ENCODE measurements at regions not wholly inside any gene's neighbourhood (a gene's known extent, or its start where the extent isn't known, plus 50 kb on each side); places are given as distances from the start of the nearest gene placed in this dataset.
"Not testable (repeated sequence)": the region's sequence is repeated elsewhere in the genome, so short reads cannot be mapped to it uniquely, and the experiment has no call there.

DNA sequence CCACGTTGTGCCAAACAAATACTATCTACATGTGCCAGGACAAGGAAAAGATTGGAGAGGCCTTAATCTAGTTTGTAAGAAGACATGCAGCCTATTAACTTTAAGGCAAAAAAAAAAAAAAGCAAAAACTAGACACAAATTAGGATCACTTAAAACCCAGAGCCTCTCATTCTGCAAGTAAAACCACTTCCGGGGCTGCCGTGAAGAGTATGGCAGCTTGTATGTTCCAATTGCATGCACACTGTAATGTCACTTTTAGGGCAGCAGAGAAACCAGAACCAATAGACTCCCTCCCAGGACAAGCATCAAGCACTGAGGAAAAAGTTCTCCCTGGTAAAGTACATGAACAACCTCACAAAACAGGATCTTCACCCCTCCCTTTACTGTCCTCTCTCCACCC, 70.6 kb downstream of the RSL24D1 start:
- DNase-seq (ENCODE audit: low spot score), result no peak

DNA sequence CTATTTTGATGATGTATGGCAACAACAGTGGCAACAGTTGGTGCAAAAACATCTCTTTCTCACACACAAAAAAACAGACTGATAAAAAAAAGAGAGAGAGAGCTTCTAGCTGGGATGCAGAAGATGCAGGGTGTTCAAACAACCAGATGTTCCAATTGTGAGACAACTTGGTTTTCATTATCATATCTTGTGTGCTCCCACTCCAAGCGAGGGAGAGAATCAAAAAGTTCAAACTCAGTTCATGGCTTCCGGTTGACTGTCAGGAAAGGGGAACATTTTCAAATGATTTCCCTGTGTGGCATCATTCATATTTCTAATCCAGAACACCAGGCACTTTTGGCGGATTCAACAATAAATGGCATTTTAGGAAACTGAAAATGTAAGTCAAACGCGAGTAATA, 72.1 kb downstream of the RSL24D1 start:
- DNase-seq (ENCODE audit: low spot score), result no peak

DNA sequence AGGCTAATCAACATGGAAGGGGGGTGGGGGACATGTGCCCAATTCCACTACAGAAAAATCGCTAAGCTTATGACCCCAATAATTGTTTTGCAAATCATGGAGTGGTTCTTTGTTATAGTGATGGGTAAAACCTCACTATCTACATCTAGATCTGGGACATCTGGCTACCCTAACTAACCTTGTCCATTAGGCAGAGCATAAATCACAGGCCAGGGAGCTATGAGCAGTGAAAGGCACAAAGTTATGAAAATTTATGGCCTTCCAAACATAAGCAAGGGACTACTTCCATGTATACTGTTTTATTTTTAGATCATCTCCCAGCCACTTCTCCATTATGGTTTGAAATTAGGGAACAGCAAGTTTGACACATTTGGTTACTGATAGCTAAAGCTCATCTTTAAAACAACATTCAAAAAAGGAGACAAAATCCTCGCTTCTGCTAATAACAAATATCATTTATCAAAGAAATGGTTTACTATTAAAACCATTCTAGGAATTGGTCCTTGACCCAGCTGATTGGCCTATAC, 78.3 kb downstream of the RSL24D1 start:
- DNase-seq (ENCODE audit: low spot score), result no peak

DNA sequence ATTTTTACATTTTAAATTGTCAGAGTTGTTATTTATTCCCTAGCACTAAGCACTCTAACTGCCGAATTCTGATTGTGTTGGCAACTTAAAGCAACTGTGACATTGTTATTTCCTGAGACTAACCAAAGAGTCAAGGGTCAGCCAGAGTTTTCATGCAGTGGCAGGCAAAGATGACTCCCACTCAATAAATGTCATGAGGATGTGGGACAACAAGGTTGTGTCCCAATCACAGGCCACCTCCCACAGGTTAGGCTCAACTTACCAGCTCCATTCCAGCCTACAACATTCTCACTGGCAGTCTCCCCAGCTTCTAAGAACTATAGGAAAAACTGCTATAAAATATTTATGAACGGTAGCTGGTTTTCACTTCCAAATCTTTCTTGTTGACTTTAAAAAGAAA, 80.1 kb downstream of the RSL24D1 start:
- DNase-seq (ENCODE audit: low spot score), result no peak

DNA sequence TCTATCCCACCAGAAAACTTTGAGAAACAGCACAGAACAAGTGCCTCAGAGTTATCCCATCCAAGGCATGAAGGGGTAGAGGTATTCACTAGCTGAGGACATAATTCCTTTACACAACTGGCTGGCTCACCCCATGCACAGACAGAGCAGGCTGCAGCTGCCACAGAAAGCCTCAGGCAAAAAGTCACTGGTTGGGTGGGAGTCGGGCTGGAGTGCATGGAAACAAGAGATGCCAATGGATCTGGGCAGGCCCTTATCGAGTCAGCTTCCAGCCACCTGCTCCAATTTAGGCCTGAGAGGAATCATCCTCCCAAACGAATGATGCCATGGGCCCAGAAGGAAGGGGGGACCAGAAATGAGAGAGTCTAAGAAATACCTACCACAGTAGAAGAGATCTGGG, 83.0 kb downstream of the RSL24D1 start:
- DNase-seq (ENCODE audit: low spot score), result no peak

DNA sequence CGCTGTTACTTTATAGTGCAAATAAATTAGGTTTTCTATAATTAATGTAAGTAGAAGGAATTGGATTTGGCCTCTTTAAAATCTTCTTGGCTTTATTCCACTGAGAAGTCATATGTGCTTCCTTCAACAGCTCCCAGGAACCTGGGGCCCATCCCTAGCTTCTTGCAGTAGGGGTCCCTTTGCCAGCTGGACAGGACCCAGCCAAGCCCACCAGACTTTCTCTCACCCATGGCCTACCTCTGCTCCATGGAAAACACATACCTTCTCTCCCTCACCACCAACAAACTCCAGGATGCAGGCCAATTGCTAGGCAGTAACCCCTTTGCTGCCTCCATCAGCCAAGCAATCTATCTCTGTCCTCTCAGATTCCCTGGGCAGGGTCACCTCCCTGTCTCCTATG, 84.0 kb downstream of the RSL24D1 start:
- no peak for DNase-seq (ENCODE audit: low spot score)

DNA sequence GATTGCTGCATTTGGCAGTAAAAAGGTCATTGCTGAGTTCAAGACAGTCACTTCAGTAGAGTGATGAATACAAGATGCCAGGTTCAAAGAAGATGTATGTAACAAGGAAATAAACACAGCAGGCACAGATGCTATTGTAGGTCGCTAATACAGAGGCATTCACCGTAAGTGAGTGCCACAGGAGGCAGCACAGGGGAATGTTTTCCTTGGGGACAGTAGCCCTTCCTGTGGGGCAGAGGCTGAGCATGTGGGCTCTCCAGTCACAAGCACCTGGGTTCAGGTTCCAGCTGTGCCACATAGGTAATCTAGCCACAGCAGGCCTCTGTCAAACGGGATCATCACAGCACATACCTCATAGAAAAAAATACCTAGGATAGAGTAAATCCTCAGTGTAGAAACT, 86.3 kb downstream of the RSL24D1 start:
- no peak for DNase-seq (ENCODE audit: low spot score)

DNA sequence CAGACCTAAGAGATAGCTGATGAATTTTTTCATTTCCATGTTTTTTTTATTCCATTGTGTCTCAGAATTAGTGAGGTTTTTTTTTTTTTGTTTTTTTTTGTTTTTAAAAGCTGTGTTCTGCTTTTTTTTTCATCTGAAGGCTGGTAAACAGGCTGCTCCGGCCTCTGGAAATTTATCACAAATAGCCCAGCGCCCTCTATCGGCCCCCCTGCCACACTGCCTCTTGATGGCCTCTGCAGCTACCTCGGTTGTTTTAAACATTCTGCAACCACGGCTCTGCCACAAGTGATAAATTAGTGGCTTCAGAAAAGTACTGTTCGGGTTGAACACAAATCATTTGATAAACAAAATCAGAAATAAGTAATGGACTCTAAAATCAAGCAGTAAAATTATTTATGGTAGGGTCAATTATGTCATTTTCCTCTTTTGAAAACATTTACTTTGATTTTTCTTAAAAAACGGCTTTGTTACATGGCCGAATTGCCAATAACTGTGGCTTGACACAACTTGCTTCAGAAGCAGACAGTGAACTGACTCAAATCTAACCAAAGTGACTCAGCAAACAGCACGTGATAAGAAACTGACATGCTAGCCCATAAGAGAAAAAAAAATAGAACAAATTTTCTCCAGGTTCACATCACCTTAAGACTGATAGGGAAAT, 87.8 kb downstream of the RSL24D1 start:
- peak; percentile 75 for DNase-seq (ENCODE audit: low spot score)

DNA sequence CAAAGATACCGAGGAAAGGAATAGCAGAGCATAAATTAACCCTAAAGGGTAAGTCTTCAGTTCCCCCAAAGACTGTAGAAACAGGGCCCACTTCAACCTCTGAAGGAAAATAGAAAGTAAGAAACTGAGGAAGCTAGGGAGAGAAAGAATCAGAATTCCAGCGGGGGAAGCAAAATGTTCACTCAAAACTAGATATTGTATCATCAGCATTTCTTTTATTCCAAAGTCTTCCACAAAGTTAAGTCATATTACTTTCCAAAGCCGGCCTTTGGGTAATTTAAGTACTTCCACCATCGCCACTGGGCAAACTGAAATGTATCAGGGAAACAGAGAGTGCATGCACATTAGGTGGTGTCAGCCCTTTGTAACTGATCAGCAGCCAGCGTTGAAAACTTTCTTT, 88.3 kb downstream of the RSL24D1 start:
- no peak for DNase-seq (ENCODE audit: low spot score)

DNA sequence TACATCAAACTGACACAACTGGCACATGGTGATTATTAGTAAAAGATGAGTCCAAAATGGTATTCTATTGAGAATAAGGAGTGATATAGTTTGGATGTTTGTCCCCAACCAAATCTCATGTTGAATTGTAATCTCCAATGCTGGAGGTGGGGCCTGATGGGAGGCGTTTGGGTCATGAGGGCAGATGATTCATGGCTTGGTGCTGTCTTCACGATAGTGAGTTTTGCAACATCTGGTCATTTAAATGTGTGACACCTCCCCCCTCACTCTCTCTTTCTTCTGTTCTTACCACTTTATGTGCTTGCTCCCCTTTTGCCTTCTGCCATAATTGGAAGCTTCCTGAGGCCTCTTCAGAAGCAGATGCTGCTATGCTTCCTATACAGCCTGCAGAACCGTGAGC, 90.6 kb downstream of the RSL24D1 start:
- no peak for DNase-seq (ENCODE audit: low spot score)

DNA sequence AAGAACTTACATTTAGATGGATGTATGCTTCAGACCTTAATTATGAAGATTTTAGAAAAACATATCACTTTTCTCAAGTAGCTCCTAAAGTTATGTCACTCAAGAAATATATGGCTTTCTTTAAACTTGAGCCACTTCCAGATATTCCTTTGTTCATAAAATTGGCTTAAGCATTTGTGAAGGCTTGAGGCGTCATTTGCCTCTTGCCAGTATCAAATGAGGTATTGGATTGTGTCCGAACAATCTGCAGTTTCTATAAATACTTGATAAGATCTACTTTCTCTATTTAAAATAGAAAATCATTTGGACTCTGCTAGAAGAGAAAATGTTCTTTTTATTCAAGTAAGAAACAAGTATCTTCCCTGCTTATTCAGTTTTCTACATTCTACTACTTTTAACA, 102.6 kb downstream of the RSL24D1 start:
- no peak for DNase-seq (ENCODE audit: low spot score)

DNA sequence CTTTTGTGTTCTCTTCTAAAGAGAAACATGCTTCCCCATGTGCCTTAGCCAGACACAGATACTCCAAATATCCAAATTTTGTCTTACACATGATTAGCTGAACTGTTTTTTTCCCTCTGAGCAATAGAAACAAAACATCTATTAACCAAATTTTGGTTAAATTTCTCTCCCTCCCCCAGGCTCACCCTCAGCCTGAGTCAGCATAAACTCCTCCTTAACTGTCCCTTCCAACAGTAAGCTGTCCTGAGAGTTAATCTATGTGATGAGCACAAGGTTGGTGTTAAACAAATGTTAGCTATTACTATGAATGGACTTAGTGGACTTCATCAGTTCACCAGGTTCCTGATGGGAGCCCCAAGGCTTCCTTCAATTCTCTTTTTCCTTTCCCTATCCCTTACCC, 108.5 kb downstream of the RSL24D1 start:
- DNase-seq (ENCODE audit: low spot score), result no peak

DNA sequence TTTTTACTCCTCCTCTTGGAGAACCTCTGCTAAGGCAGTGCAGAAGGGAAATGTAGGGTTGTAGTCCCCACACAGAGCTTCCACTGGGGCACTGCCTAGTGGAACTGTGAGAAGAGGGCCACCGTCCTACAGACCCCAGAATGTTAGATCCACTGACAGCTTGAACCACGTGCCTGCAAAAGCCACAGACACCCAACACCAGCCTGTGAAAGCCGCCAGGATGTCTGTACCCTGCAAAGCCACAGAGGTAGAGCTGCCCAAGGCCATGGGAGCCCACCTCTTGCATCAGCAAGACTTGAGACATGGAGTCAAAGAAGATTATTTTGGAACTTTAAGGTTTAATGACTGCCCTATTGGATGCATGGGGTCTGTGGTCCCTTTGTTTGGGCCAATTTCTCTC, 112.1 kb downstream of the RSL24D1 start:
- DNase-seq (ENCODE audit: low spot score), result no peak

DNA sequence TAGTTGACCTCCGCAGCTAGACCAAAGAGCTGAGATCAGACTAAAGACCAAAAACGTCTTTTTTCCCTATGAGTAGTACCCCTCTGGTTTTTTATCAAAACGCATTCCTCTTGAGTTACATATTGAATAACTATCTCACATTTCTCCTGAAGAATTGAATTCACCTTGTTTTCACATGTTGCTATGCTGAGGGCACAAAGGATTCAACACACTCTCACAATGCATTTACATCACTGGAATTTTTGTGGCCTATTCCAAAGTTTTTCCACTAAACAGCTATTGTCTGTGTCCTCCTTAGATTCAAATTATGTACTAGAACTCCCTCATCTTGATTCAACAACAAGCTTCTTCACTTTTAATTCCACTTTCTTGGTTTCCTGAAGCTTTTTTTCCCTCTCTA, 112.5 kb downstream of the RSL24D1 start:
- no peak for DNase-seq (ENCODE audit: low spot score)

DNA sequence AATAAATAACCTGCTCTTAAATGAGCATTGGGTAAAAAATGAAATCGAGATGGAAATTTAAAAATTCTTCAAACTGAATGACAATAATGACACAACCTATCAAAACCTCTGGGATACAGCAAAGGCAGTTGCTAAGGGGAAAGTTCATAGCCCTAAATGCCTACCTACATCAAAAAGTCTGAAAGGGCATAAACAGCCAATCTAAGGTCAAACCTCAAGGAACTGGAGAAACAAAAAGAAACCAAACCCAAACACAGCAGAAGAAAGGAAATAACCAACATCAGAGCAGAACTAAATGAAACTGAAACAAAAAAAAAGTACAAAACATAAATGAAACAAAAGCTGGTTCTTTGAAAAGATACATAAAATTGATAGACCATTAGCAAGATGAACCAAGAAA, 119.7 kb downstream of the RSL24D1 start:
- DNase-seq (ENCODE audit: low spot score), result not testable (repeated sequence)

DNA sequence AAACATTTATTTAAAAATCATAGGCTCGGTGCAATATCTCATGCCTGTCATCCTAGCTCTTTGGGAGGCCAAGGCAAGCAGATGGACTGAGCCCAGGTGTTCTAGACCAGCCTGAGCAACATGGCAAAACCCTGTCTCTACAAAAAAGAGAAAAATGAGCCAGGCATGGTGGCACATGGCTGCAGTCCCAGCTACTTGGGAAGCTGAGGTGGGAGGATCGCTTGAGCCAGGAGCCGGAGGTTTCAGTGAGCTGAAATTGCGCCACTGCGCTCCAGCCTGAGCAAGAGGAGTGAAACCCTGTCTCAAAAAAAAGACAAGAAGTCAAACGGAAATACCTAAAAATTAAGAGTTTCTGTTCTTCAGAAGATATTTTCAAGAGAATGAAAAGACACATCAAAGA, 122.3 kb downstream of the RSL24D1 start:
- no peak for DNase-seq (ENCODE audit: low spot score)

DNA sequence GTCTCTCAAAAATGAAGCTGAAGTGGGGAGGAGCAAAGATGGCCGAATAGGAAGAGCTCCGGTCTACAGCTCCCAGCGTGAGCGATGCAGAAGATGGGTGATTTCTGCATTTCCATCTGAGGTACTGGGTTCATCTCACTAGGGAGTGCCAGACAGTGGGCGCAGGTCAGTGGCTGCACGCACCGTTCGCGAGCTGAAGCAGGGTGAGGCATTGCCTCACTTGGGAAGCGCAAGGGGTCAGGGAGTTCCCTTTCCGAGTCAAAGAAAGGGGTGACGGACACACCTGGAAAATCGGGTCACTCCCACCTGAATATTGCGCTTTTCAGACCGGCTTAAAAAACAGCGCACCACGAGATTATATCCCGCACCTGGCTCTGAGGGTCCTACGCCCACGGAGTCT, 132.8 kb downstream of the RSL24D1 start:
- not testable (repeated sequence) for DNase-seq (ENCODE audit: low spot score)

DNA sequence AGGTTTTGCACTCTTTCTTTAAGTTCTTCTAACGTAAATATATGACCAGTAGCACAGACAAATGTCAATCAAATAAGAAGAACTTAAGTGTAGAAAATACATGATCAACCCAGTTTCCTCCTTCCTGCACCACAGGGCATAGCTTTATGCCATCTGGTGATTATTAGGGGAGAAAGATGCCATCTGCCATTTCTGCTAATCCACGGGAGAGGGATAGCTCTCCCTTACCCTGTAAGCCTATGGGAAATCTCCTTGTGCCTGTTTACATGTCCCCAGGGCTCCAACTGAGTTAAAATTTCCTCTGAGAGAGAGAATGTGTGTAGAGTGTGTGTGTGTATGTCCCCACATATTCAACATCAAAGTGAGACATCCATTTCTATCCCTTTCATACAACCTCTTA, 135.9 kb downstream of the RSL24D1 start:
- no peak for DNase-seq (ENCODE audit: low spot score)

DNA sequence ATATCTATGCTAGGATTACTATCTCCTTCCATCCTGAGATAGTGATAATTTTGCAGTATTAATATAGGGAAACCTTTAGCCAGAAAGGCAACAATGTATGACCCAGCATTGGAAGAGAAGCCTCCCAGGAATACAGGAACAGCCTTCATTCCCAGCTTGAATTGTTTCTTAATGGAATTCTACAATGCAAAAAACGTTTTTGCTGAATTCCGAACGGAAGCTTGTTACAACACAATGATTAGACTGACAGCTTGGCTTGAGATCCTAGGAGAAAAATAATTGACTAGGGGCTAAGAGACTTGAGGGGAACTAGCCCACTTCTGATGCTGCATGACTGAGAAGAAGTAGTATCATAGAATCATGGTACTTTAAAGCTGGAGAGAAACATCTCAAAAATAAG, 140.2 kb downstream of the RSL24D1 start:
- DNase-seq (ENCODE audit: low spot score), result no peak

DNA sequence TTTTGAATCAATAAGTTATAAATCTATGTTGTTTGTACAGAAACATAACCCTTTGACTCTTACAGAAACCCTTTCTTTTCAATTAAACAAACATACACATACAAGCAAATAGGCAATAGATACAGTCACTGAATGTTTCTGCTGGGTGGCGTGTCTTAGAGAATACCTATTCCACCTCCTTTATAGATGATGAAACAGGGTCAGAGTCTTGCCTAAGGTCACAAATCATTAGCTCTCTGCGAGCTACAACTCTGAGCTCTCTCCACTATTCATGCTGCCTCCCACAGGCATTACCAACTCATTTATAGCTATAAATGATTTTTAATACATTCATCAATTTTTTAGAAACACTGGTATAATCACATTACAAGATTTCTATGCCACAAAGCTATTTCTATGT, 152.6 kb downstream of the RSL24D1 start:
- no peak for DNase-seq (ENCODE audit: low spot score)

DNA sequence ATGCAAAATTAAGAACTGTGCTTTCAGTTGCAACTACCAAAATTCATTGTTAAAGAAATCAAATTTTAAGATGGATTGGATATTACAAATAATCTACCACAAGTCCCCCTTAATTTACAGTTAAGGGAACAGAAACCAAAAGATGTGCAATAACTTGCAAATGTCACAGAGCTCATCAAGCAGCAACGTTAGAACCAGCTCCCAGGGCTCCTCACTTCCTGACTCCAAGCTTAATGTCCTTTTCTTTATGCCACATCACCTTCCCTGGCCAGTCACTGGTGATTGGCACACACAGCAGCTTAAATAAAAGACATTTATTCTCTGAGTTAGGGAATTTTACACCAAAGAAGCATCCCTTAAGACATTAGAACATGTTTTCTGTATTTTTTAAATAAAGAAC, 159.7 kb downstream of the RSL24D1 start:
- DNase-seq (ENCODE audit: low spot score), result no peak

DNA sequence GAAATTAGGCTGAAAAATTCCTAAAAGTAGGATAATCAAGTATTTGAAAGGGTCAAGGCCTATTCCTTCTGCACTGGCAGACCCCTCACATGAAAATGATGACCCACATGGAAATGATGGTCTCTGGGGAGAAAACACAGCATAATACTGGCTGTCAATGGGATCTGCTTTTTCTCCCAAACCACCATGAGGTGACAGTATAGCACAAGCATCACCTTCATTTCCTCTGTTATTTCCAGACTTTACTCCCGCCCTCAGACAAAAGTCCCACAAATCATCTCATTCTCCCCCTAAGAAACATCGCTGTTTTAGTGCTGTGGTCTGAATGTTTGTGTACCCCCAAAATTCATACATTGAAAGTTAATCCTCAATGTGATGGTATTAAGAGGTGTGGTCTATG, 161.0 kb downstream of the RSL24D1 start:
- DNase-seq (ENCODE audit: low spot score), result no peak

DNA sequence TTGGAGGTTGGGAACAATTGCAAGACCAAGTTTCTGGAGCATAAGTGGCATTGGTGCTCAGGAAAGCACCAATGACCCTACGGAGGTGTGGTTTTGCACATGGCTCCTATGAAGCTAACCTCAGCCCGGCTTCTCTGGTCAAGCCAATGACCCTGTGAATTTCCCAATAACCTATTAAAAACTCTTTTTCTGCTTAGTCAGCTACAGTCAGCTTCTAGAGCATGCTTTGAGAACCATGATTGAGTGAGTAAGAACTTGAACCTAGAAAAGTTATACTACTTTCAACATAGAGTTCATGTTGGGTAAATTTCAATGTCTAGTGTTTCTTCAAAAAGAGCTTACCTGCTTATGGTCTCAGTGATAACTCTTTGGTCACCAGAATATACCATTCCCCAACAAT, 163.2 kb downstream of the RSL24D1 start:
- DNase-seq (ENCODE audit: low spot score), result no peak

DNA sequence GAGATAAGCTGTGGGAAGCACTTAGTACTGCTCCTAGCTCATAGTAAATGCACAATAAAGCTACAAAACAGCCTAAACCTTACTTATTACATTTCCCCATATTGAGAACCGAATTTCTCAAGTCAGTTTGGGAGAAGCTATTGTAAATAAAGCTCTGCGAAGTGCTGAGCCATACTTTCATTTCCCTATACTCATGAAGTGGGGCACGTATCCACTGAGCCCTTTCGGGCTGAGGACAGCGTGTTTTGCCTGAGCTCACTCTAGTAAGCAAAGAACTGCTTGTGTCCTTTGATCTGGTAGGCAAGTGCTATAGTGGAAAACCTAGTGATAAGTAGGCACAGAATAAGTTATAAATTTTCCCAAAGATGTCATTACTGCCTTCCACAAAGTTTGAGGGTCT, 165.0 kb downstream of the RSL24D1 start:
- no peak for DNase-seq (ENCODE audit: low spot score)

Data from mucosa of gallbladder (tissue), 1 donor.